ENCODE measurements at regions not wholly inside any gene's neighbourhood (a gene's known extent, or its start where the extent isn't known, plus 50 kb on each side); places are given as distances from the start of the nearest gene placed in this dataset.

GRCh38 chr7:131238347-131238931, 89.2 kb upstream of the MKLN1 start:
- no peak for DNase-seq

DNA sequence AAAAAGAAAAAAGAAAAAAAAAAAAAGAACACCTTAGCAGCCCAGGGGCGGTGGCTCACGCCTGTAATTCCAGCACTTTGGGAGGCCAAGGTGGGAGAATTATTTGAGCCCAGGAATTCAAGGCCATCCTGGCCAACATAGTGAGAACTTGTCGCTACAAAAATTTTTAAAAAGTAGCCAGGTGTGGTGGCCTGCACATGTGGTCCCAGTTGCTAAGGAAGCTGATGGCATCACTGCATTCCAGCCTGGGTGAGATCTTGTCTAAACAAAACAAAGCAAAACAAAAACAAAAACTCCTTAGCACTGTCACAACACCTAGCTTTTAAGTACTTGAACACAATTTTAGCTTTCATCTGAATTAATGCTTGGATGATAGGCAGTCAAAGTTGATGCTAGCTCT, 86.3 kb upstream of the MKLN1 start:
- DNase-seq, result no peak

GRCh38 chr7:131242123-131242650, 85.5 kb upstream of the MKLN1 start:
- no peak for DNase-seq

- DNase-seq, result no peak
Measured at GRCh38 chr7:131244259-131244852, 83.3 kb upstream of the MKLN1 start.

DNA sequence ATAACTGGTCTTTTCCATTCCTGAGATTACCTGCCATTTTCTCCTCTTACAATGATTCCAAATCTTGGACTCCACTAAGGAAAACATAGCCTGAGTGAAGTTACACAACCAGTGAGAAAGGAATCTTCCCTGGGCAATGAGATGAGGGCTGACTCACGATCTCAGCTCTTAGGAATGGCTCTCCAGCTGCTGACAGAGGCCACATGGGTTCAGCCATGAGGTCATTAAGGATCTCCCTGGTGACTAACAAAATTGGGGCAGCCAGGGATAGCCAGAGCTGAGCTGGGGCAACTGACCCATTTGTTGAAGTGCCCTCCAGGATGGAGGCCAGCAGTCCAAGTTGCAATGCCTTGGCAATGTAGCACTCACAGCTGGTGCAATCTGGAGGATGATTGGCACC, 78.7 kb upstream of the MKLN1 start:
- DNase-seq, result no peak

DNA sequence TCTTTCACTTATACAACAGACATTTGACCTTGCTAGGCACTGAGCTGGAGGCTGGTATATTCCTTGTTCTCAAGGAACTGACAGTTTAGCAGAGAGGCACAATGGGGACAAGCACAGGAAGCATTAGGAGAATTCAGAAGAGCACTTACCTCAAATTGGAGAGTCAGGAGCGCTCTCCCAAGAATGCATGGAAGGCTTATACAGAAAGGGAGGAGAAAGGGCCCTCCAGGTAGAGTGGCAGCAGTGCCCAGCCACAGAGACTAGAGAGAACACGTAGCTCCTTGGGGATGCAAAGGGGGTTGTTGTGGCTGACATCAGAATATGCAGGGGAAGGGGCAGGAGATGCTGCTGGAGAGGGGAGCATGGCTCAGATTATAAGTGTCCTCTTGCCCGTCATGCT, 78.2 kb upstream of the MKLN1 start:
- no peak for DNase-seq

DNA sequence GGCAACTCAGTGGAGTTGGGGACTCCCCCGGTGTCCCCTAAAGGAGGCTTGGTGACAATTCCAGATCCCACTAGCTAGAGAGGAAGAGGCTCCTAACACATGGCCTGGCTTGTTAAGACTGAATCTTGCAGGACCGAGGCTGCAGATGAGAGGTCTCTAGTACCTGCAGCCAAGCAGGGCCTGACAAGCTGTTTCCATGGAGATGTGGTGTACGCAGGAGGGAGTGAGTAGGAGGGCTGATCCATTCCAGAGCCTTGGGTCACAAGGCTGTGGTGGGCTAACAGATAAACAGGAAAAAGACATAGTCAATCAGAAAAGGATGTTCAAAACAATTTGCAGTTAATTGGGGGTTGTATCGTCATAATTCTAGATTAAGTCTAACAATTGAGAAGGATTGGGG, 77.3 kb upstream of the MKLN1 start:
- no peak for DNase-seq

DNA sequence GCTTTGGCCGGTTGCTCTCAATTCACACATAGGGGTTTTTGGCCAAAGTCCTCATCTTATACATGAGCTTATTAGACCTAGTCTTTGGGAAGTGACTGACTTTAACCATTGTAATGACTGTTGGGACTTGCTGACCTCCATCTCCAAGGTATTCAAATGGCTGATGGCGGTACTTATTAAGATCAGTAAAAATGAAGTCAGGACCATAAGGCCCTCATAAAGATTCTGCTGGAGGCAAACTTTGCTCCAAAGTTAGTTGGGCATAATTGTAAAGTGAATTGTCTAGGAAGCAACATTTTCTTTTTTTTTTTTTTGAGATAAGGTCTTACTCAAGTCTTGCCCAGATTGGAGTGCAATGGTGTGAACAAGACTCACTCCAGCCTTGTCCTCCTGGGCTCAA, 76.3 kb upstream of the MKLN1 start:
- DNase-seq, result no peak

GRCh38 chr7:131252976-131253375, 74.7 kb upstream of the MKLN1 start:
- no peak for DNase-seq

DNA sequence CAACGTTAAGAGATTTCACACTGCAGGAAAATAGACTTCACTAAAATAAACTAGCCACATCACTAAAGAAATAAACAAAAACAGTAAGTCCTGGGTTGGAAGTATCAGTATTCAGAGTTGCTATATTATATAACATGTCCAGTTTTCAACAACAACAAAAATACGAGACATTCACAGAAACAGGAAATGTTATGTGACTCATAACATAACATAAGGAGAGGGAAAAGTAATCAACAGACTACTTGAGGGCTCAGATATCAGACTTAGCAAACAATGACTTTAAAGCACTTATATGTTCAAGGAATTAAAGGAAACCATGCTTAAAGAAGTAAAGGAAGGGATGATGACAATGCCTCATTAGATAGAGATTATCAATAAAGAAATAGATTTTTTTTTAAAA, 73.5 kb upstream of the MKLN1 start:
- DNase-seq, result no peak

GRCh38 chr7:131255242-131255641, 72.4 kb upstream of the MKLN1 start:
- no peak for DNase-seq

DNA sequence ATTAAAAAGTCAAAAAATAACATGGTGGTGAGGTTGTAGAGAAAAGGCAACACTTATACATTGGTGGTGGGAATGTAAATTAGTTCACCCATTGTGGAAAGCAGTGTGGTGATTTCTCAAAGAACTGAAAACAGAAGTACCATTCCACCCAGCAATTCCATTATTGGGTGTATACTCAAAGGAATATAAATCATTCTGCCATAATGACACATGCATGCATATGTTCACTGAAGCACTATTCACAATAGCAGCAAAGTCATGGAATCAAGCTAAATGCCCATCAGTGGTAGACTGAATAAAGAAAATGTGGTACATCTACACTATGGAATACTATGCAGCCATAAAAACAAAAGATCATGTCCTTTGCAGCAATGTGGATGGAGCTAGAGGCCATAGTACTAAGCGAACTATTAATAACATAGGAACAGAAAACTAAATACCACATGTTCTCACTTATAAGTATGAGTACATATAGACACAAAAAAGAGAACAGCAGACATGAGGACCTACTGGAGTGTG, 66.1 kb upstream of the MKLN1 start:
- no peak for DNase-seq

- DNase-seq, result no peak
Measured at GRCh38 chr7:131265227-131265626, 62.4 kb upstream of the MKLN1 start.

DNA sequence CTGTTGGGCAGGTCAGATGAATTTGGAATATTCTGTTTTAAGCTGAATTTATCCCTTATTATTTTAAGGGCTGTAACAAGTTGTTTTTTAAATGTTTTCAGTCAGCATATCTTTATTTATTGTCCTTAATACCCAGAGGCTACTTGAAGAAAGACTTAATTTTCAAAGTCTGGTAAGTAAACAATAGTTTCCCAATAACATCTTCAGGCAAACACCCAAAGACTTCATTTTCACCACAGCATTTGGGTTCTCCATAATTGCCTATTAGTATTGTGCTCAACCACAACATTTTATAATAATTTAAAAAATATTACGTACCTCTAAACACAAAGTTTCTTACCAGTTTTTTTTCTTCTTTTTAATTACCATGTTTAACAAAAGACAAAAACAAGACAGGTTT, 60.0 kb upstream of the MKLN1 start:
- DNase-seq, result no peak

- DNase-seq, result no peak
Measured at GRCh38 chr7:131268906-131269305, 58.8 kb upstream of the MKLN1 start.

- DNase-seq, result no peak
Measured at GRCh38 chr7:131272086-131272485, 55.6 kb upstream of the MKLN1 start.

DNA sequence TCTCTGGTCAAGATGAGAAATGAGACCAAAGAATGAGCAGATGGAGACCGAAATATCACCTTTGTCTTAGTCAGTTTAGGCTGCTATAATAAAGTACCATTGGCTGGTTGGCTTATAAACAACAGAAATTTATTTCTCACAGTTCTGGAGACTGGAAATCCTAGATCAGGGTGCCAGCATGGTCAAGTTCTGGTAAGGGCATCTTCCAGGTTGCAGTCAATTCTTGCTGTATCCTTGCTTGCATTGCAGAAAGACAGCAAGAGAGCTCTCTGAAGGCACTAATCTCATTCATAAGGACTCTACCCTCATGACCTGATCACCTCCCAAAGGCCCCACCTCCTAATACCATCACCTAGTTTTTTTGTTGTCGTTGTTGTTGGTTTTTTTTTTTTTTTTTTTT, 52.7 kb upstream of the MKLN1 start:
- no peak for DNase-seq

- no peak for DNase-seq
Measured at GRCh38 chr7:131276190-131276589, 51.5 kb upstream of the MKLN1 start.

GRCh38 chr7:131276748-131277147, 50.9 kb upstream of the MKLN1 start:
- DNase-seq, result no peak

Data from CD4-positive, alpha-beta T cell treated with Interferon gamma for 1 hour (primary cell).